HCT116 (cell line): ENCODE measurements at regions not wholly inside any gene's neighbourhood (a gene's known extent, or its start where the extent isn't known, plus 50 kb on each side); places are given as distances from the start of the nearest gene placed in this dataset.

ENCODE experiments used
- ATAC-seq: fragments of 200-7000 bp; cut with Tn5 transposase; 2 replicates; pipeline ENCODE4 v1.9.1; 2020; ENCODE audit warnings: mild to moderate bottlenecking, moderate library complexity
- BruUV-seq: library from RNA; stranded (reverse); fragments of 400-500 nt; replicated peaks from 2 replicates; lab custom pipeline; 2021; lab: Mats Ljungman, UMichigan
- CTCF ChIA-PET: fragments of 300-600 bp; sonication (Branson Sonifier 250); formaldehyde crosslinking; loops from one replicate; lab custom pipeline; 2021; ENCODE audit warnings: antibody characterized with exemption; lab: Charles Lee
- POLR2A ChIA-PET: fragments of 300-600, 350-600 bp; sonication (Branson Sonifier 250); formaldehyde crosslinking; loops from one replicate; lab custom pipeline; 2021; ENCODE audit warnings: antibody characterized with exemption; lab: Charles Lee
- RAD21 ChIA-PET, 2 experiments: fragments of 300-600 bp; sonication (Branson Sonifier 250); formaldehyde crosslinking; loops; one replicate each; lab custom pipeline; 2023; ENCODE audit warnings: low total read pairs in 2 of 2; ENCODE audit not compliant: uncharacterized antibody in 2 of 2, unreplicated experiment in 2 of 2, low non-redundant PET in 1 of 2; lab: Charles Lee
- DNase-seq: peaks from one replicate; pipeline ENCODE4 v3.0.0-alpha.2; 2010; ENCODE audit warnings: low read depth, low spot score
- H2AFZ ChIP-seq: fragments of 200-600 bp; shearing (Covaris generic), sonication (generic); 2 replicates; pipeline ENCODE4 v1.6.1; 2017; ENCODE audit warnings: low read depth, mixed run types, mixed read lengths, antibody characterized with exemption, low read length; ENCODE audit not compliant: poor library complexity, severe bottlenecking
- H3K27ac ChIP-seq: 2 replicates; pipeline ENCODE4 v1.5.1; 2012; ENCODE audit warnings: low read depth, low read length
- H3K27me3 ChIP-seq: fragments of 200-600 bp; sonication (generic); 2 replicates; pipeline ENCODE4 v1.6.1; 2016; ENCODE audit warnings: mixed run types, low read length, mixed read lengths; ENCODE audit not compliant: insufficient read depth
- H3K36me3 ChIP-seq, 2 experiments: fragments of 200-500 bp in 1 of 2; fragments of 200-600 bp in 1 of 2; sonication (Bioruptor generic) in 1 of 2; sonication (generic) in 1 of 2; 2 replicates each; pipeline versions ENCODE4 v1.5.1 to v1.6.1; 2014 to 2016; ENCODE audit warnings: low read length in 2 of 2, inconsistent platforms in 1 of 2, mixed read lengths in 1 of 2, mixed run types in 1 of 2; ENCODE audit not compliant: insufficient read depth in 2 of 2, control insufficient read depth in 1 of 2
- H3K4me1 ChIP-seq, 2 experiments: fragments of 200-600 bp in 1 of 2; sonication (generic) in 1 of 2; 2 replicates each; pipeline versions ENCODE4 v1.5.1 to v1.6.1; 2012 to 2017; ENCODE audit warnings: low read length in 2 of 2, inconsistent platforms in 1 of 2, mild to moderate bottlenecking in 1 of 2, mixed read lengths in 1 of 2, mixed run types in 1 of 2, moderate library complexity in 1 of 2; ENCODE audit not compliant: insufficient read depth in 2 of 2, control insufficient read depth in 1 of 2
- H3K4me2 ChIP-seq: fragments of 200-600 bp; sonication (generic); 2 replicates; pipeline ENCODE4 v1.6.1; 2017; ENCODE audit warnings: mixed run types, low read length, mixed read lengths
- H3K4me3 ChIP-seq, 2 experiments: fragments of 200-600 bp in 1 of 2; sonication (generic) in 1 of 2; replicated peaks in 1 of 2; 2 replicates each; pipeline ENCODE4 v1.5.1; 2011 to 2016; ENCODE audit warnings: low read length in 2 of 2, control low read depth in 1 of 2, low read depth in 1 of 2, mild to moderate bottlenecking in 1 of 2, mixed read lengths in 1 of 2, mixed run types in 1 of 2
- H3K79me2 ChIP-seq: fragments of 200-600 bp; sonication (generic); 2 replicates; pipeline ENCODE4 v1.6.1; 2017; ENCODE audit warnings: mild to moderate bottlenecking, mixed run types, low read length, moderate library complexity, mixed read lengths; ENCODE audit not compliant: insufficient read depth
- H3K9ac ChIP-seq: fragments of 200-600 bp; sonication (generic); 2 replicates; pipeline ENCODE4 v1.6.1; 2016; ENCODE audit warnings: low read length, mixed read lengths
- H3K9me2 ChIP-seq: fragments of 200-600 bp; sonication (generic), shearing (Covaris generic); 2 replicates; pipeline ENCODE4 v1.6.1; 2017; ENCODE audit warnings: mixed run types, mild to moderate bottlenecking, moderate library complexity; ENCODE audit not compliant: insufficient read depth
- H3K9me3 ChIP-seq, 2 experiments: fragments of 200-500 bp in 1 of 2; fragments of 200-600 bp in 1 of 2; sonication (Bioruptor generic) in 1 of 2; sonication (generic) in 1 of 2; 2 replicates each; pipeline ENCODE4 v1.6.1; 2014 to 2017; ENCODE audit warnings: low read length in 2 of 2, mixed read lengths in 2 of 2, inconsistent platforms in 1 of 2, low read depth in 1 of 2, mild to moderate bottlenecking in 1 of 2, mixed run types in 1 of 2, moderate library complexity in 1 of 2; ENCODE audit not compliant: control insufficient read depth in 1 of 2, insufficient read depth in 1 of 2
- H4K20me1 ChIP-seq: fragments of 200-600 bp; sonication (generic), shearing (Covaris generic); 2 replicates; pipeline ENCODE4 v1.6.1; 2017; ENCODE audit warnings: mixed run types, mild to moderate bottlenecking, moderate library complexity; ENCODE audit not compliant: insufficient read depth
- ATF3 ChIP-seq: IDR thresholded peaks from 2 replicates; pipeline ENCODE4 v1.6.1; 2012
- CBX3 ChIP-seq: IDR thresholded peaks from 2 replicates; pipeline ENCODE4 v1.6.1; 2012; ENCODE audit warnings: low read depth
- CEBPB ChIP-seq: IDR thresholded peaks from 2 replicates; pipeline ENCODE4 v1.6.1; 2012; ENCODE audit warnings: low read depth
- CTCF ChIP-seq, 3 experiments: fragments of 200-600 bp in 1 of 3; sonication (generic) in 1 of 3; IDR thresholded peaks in 2 of 3; conservative IDR thresholded peaks in 1 of 3; 2 replicates each; pipeline ENCODE4 v1.5.1; 2012 to 2017; ENCODE audit warnings: low read depth in 2 of 3, low read length in 2 of 3, antibody characterized with exemption in 1 of 3, borderline replicate concordance in 1 of 3, control low read depth in 1 of 3, mild to moderate bottlenecking in 1 of 3, mixed read lengths in 1 of 3, mixed run types in 1 of 3, moderate library complexity in 1 of 3; ENCODE audit not compliant: insufficient read depth in 1 of 3
- FOSL1 ChIP-seq: IDR thresholded peaks from 2 replicates; pipeline ENCODE4 v1.6.1; 2012; ENCODE audit warnings: low read depth
- POLR2AphosphoS5 ChIP-seq: IDR thresholded peaks from 2 replicates; pipeline ENCODE4 v1.6.1; 2011; ENCODE audit warnings: mild to moderate bottlenecking, low read depth, low read length, moderate library complexity
- RAD21 ChIP-seq: IDR thresholded peaks from 2 replicates; pipeline ENCODE4 v1.6.1; 2012; ENCODE audit warnings: low read depth, mild to moderate bottlenecking
- REST ChIP-seq: IDR thresholded peaks from 2 replicates; pipeline ENCODE4 v1.6.1; 2012; ENCODE audit warnings: low read depth
- SP1 ChIP-seq: IDR thresholded peaks from 2 replicates; pipeline ENCODE4 v1.6.1; 2012; ENCODE audit warnings: low read depth
- SRF ChIP-seq: IDR thresholded peaks from 2 replicates; pipeline ENCODE4 v1.6.1; 2012; ENCODE audit warnings: low read depth
- TCF7L2 ChIP-seq: IDR thresholded peaks from 2 replicates; pipeline ENCODE4 v1.7.0; 2011; ENCODE audit warnings: borderline replicate concordance, inconsistent platforms; ENCODE audit not compliant: insufficient read depth, insufficient read length; ENCODE audit errors: extremely low read depth
- YY1 ChIP-seq: IDR thresholded peaks from 2 replicates; pipeline ENCODE4 v1.6.1; 2011; ENCODE audit warnings: low read length, low read depth, moderate library complexity, mild to moderate bottlenecking; ENCODE audit not compliant: insufficient replicate concordance; ENCODE audit errors: extremely low read depth
- ZNF274 ChIP-seq: fragments of 200-500 bp; sonication (Bioruptor generic); IDR thresholded peaks from 2 replicates; pipeline ENCODE4 v1.6.1; 2014; ENCODE audit warnings: mild to moderate bottlenecking, low read depth, low read length, inconsistent platforms
- intact Hi-C: fragments of 100-400 bp; cut with micrococcal nuclease; formaldehyde crosslinking; loops from 2 replicates; pipeline ENCODE4 v1.10.0; 2022

GRCh38 chr12:25792031-25792430 is 166.5 kb upstream of the RASSF8 start:
- Histone ChIP-seq H3K4me1 (peaks cover 0 to 4% of the 10 kb centered on the region in 2 experiments; a peak in 1 of 4 replicates), H3K4me3 (no peak overlapping the region), H3K27me3 (no peaks in the 10 kb centered on the region), H3K27ac (no peak overlapping the region), H3K9ac (no peak overlapping the region)
- ChIA-PET CTCF (no interaction called here), POLR2A (no interaction called here)
- no peak for ATAC-seq
- TF ChIP-seq CBX3: no peak
- no peak for TF ChIP-seq REST
- TF ChIP-seq FOSL1: no peak
- TF ChIP-seq RAD21: no peak
- TF ChIP-seq TCF7L2: no peak
- TF ChIP-seq POLR2AphosphoS5: no peak
- TF ChIP-seq CTCF (IDR thresholded peaks at IDR 0.05 in 2 of 3, conservative IDR thresholded peaks at IDR 0.05 in 1 of 3; ENCODE audit: borderline replicate concordance in 1 of 3, insufficient read depth in 1 of 3, low read depth in 2 of 3, low read length in 2 of 3): no peak
- TF ChIP-seq YY1: no peak
- no peak for TF ChIP-seq ATF3
- no peak for TF ChIP-seq ZNF274
- no peak for TF ChIP-seq SRF
- no peak for TF ChIP-seq SP1
- no peak for TF ChIP-seq CEBPB
- TF ChIP-seq, all 23 proteins: peak for 0
- H2AFZ ChIP-seq: no peak overlapping the region
- no peaks in the 10 kb centered on the region for H4K20me1 ChIP-seq
- no peaks in the 10 kb centered on the region for H3K79me2 ChIP-seq
- H3K36me3 ChIP-seq: no peaks in the 10 kb centered on the region
- DNase-seq: no peak
- no peaks in the 10 kb centered on the region for H3K9me2 ChIP-seq
- RAD21 ChIA-PET: no interaction called here
- BruUV-seq: no TSS peak
- H3K9me3 ChIP-seq: no peaks in the 10 kb centered on the region
- intact Hi-C loops: no loop called here
- H3K4me2 ChIP-seq: no peak overlapping the region
